ENCODE measurements at regions not wholly inside any gene's neighbourhood (a gene's known extent, or its start where the extent isn't known, plus 50 kb on each side); places are given as distances from the start of the nearest gene placed in this dataset.
"Not testable (repeated sequence)": the region's sequence is repeated elsewhere in the genome, so short reads cannot be mapped to it uniquely, and the experiment has no call there.

DNA sequence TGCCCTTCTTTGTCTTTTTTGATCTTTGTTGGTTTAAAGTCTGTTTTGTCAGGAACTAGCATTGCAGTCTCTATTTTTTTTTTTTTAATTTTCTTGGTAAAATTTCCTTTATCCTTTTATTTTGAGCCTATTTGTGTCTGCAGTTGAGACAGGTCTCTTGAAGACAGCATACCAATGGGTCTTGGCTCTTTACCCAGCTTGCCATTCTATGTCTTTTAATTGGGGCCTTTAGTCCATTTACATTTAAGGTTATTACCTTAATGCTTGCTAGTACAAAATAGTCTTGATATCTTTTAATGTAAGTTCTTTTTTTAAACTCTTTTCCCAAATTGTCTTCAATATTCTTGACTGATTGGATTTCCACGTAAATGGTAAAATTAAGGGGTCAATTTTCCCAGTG is 398.3 kb upstream of the CHRM2 start:
- no peaks in the 10 kb centered on the region for H3K27me3 Mint-ChIP-seq
- H3K9me3 Mint-ChIP-seq: peaks cover 13 to 59% (median 21%) of the 10 kb centered on the region in 11 donors
- Histone ChIP-seq H3K4me3 (ENCODE audit: low read length) (no peak overlapping the region), H3K4me1 (ENCODE audit: control insufficient read depth in 2 of 2, insufficient read depth in 2 of 2, low read length in 2 of 2) (no peaks in the 10 kb centered on the region), H3K27me3 (ENCODE audit: control insufficient read depth in 2 of 2, insufficient read depth in 2 of 2, low read length in 2 of 2) (no peaks in the 10 kb centered on the region), H3K27ac (ENCODE audit: low read depth, low read length) (no peak overlapping the region), H3K9me3 (ENCODE audit: control insufficient read depth in 2 of 3, low read length in 3 of 3) (peaks cover 0 to 3% (median 0%) of the 10 kb centered on the region in 3 experiments), H3K36me3 (ENCODE audit: control insufficient read depth in 2 of 3, insufficient read depth in 3 of 3, low read length in 3 of 3) (no peaks in the 10 kb centered on the region)
- ChIA-PET POLR2A (no interaction called here), CTCF (no interaction called here)
- no peak for ATAC-seq
- H3K4me3 Mint-ChIP-seq: no peak overlapping the region
- H3K36me3 Mint-ChIP-seq: peaks cover 0 to 4% (median 0%) of the 10 kb centered on the region in 5 donors
- H3K4me1 Mint-ChIP-seq: no peaks in the 10 kb centered on the region
- DNase-seq: no peak
- H3K27ac Mint-ChIP-seq: no peak overlapping the region
- intact Hi-C loops (cut with micrococcal nuclease): no loop called here

- H3K9me3 Mint-ChIP-seq: peaks cover 3 to 24% (median 13%) of the 10 kb centered on the region in 11 donors
- DNase-seq (no peak), ATAC-seq (no peak)
- H3K4me1 Mint-ChIP-seq: no peaks in the 10 kb centered on the region
- intact Hi-C loops (cut with micrococcal nuclease): no loop called here
- no peaks in the 10 kb centered on the region for H3K36me3 Mint-ChIP-seq
- POLR2A ChIA-PET: no interaction called here
- no peaks in the 10 kb centered on the region for H3K36me3 ChIP-seq (ENCODE audit: control insufficient read depth in 2 of 3, insufficient read depth in 3 of 3, low read length in 3 of 3)
- no peaks in the 10 kb centered on the region for H3K27me3 Mint-ChIP-seq
- no peaks in the 10 kb centered on the region for H3K27me3 ChIP-seq (ENCODE audit: control insufficient read depth in 2 of 2, insufficient read depth in 2 of 2, low read length in 2 of 2)
- H3K27ac Mint-ChIP-seq: no peak overlapping the region
- peak overlapping the region in 1 of 10 donors; percentile 37 for H3K4me3 Mint-ChIP-seq
- H3K4me1 ChIP-seq (ENCODE audit: control insufficient read depth in 2 of 2, insufficient read depth in 2 of 2, low read length in 2 of 2): no peaks in the 10 kb centered on the region
- no peak overlapping the region for H3K4me3 ChIP-seq (ENCODE audit: low read length)
- CTCF ChIA-PET: no interaction called here
- no peaks in the 10 kb centered on the region for H3K9me3 ChIP-seq (ENCODE audit: control insufficient read depth in 2 of 3, low read length in 3 of 3)
- H3K27ac ChIP-seq (ENCODE audit: low read depth, low read length): no peak overlapping the region
Observed at GRCh38 chr7:136452949-136453348, 415.5 kb upstream of the CHRM2 start.

DNA sequence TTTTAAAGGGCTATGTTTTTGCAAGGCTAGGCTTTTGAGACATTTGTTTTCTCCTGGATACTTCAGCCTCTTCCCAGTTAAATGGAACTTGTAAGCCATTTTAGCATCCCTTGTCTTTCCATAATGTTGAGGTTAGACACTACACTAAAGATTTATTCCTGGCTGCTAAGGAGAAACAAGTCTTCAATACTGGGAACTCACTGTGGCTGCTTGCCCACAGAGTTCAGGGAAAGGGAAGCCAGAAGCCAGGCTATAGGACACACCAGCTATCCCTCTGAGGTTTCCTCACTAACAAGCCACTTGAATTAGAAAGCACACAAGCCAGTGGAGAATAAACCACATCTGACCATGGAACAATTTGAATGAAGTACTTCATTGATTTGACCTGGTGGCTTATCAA is 421.7 kb upstream of the CHRM2 start:
- H3K27ac ChIP-seq (ENCODE audit: low read depth, low read length): no peak overlapping the region
- H3K9me3 Mint-ChIP-seq: peaks cover 3 to 13% (median 10%) of the 10 kb centered on the region in 11 donors
- H3K27me3 ChIP-seq (ENCODE audit: control insufficient read depth in 2 of 2, insufficient read depth in 2 of 2, low read length in 2 of 2): no peaks in the 10 kb centered on the region
- H3K9me3 ChIP-seq (ENCODE audit: control insufficient read depth in 2 of 3, low read length in 3 of 3): no peaks in the 10 kb centered on the region
- no peak overlapping the region for H3K4me3 Mint-ChIP-seq
- DNase-seq (no peak), ATAC-seq (no peak)
- intact Hi-C loops (cut with micrococcal nuclease): no loop called here
- no peaks in the 10 kb centered on the region for H3K27me3 Mint-ChIP-seq
- H3K36me3 Mint-ChIP-seq: no peaks in the 10 kb centered on the region
- no peaks in the 10 kb centered on the region for H3K36me3 ChIP-seq (ENCODE audit: control insufficient read depth in 2 of 3, insufficient read depth in 3 of 3, low read length in 3 of 3)
- no peaks in the 10 kb centered on the region for H3K4me1 ChIP-seq (ENCODE audit: control insufficient read depth in 2 of 2, insufficient read depth in 2 of 2, low read length in 2 of 2)
- H3K4me3 ChIP-seq (ENCODE audit: low read length): no peak overlapping the region
- no peak overlapping the region for H3K27ac Mint-ChIP-seq
- ChIA-PET CTCF (no interaction called here), POLR2A (no interaction called here)
- H3K4me1 Mint-ChIP-seq: no peaks in the 10 kb centered on the region

DNA sequence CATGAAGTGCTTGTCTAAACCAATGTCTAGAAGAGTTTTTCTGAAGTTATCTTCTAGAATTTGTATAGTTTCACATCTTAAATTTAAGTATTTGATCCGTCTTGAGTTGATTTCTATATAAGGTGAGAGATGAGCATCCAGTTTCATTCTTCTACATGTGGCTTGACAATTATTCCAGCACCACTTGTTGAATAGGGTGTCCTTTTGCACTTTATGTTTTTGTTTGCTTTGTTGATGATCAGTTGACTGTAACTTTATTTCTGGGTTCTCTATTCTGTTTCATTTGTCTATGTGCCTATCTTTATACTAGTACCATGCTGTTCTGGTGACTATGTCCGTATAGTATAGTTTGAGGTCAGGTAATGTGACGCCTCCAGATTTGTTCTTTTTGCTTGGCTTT is 426.6 kb upstream of the CHRM2 start:
- Mint-ChIP-seq H3K27me3 (no peaks in the 10 kb centered on the region), H3K4me1 (no peaks in the 10 kb centered on the region), H3K9me3 (peaks cover 0 to 40% (median 9%) of the 10 kb centered on the region in 11 donors), H3K36me3 (no peaks in the 10 kb centered on the region), H3K4me3 (no peak overlapping the region), H3K27ac (no peak overlapping the region)
- Histone ChIP-seq H3K9me3 (ENCODE audit: control insufficient read depth in 2 of 3, low read length in 3 of 3) (no peaks in the 10 kb centered on the region), H3K27me3 (ENCODE audit: control insufficient read depth in 2 of 2, insufficient read depth in 2 of 2, low read length in 2 of 2) (no peaks in the 10 kb centered on the region), H3K4me3 (ENCODE audit: low read length) (no peak overlapping the region), H3K36me3 (ENCODE audit: control insufficient read depth in 2 of 3, insufficient read depth in 3 of 3, low read length in 3 of 3) (no peaks in the 10 kb centered on the region), H3K4me1 (ENCODE audit: control insufficient read depth in 2 of 2, insufficient read depth in 2 of 2, low read length in 2 of 2) (no peaks in the 10 kb centered on the region), H3K27ac (ENCODE audit: low read depth, low read length) (no peak overlapping the region)
- intact Hi-C loops (cut with micrococcal nuclease): no loop called here
- ChIA-PET CTCF (no interaction called here), POLR2A (no interaction called here)
- no peak for ATAC-seq
- DNase-seq: no peak

- H3K4me1 ChIP-seq (ENCODE audit: control insufficient read depth in 2 of 2, insufficient read depth in 2 of 2, low read length in 2 of 2); intact Hi-C loops (cut with micrococcal nuclease); H3K4me3 Mint-ChIP-seq; H3K27ac Mint-ChIP-seq; H3K27me3 ChIP-seq (ENCODE audit: control insufficient read depth in 2 of 2, insufficient read depth in 2 of 2, low read length in 2 of 2); CTCF ChIA-PET; H3K4me3 ChIP-seq (ENCODE audit: low read length); ATAC-seq; H3K27ac ChIP-seq (ENCODE audit: low read depth, low read length); DNase-seq; H3K4me1 Mint-ChIP-seq; H3K27me3 Mint-ChIP-seq; H3K36me3 Mint-ChIP-seq; H3K36me3 ChIP-seq (ENCODE audit: control insufficient read depth in 2 of 3, insufficient read depth in 3 of 3, low read length in 3 of 3); POLR2A ChIA-PET; H3K9me3 ChIP-seq (ENCODE audit: control insufficient read depth in 2 of 3, low read length in 3 of 3): not testable (repeated sequence)
- peaks cover 0 to 34% (median 4%) of the 10 kb centered on the region in 11 donors for H3K9me3 Mint-ChIP-seq
Observed at GRCh38 chr7:136431736-136432135, 436.7 kb upstream of the CHRM2 start.

DNA sequence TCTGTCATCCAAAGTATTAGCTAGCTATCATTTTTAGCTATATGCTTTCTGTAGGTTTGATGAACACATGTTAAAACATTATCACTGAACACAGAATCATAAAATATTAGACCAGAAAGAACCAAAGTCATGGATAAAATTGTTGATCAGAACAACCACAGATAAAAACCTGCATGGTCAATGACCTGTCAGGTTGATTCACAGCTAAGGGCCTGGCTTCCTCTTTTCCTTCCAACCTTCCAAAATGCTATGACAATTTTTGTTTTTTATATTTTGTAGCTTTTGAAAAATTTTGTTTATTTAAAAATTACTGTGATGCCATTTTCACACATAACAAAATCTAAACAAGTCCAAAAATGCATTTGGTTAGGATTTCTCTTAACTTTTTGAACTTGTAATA is 444.4 kb upstream of the CHRM2 start:
- peaks cover 0 to 9% (median 0%) of the 10 kb centered on the region in 5 donors for H3K36me3 Mint-ChIP-seq
- Histone ChIP-seq H3K27ac (ENCODE audit: low read depth, low read length) (no peak overlapping the region), H3K4me1 (ENCODE audit: control insufficient read depth in 2 of 2, insufficient read depth in 2 of 2, low read length in 2 of 2) (no peaks in the 10 kb centered on the region), H3K4me3 (ENCODE audit: low read length) (no peak overlapping the region), H3K36me3 (ENCODE audit: control insufficient read depth in 2 of 3, insufficient read depth in 3 of 3, low read length in 3 of 3) (no peaks in the 10 kb centered on the region), H3K9me3 (ENCODE audit: control insufficient read depth in 2 of 3, low read length in 3 of 3) (no peaks in the 10 kb centered on the region), H3K27me3 (ENCODE audit: control insufficient read depth in 2 of 2, insufficient read depth in 2 of 2, low read length in 2 of 2) (no peaks in the 10 kb centered on the region)
- CTCF ChIA-PET: no interaction called here
- H3K9me3 Mint-ChIP-seq: peaks cover 0 to 18% (median 9%) of the 10 kb centered on the region in 11 donors
- no peaks in the 10 kb centered on the region for H3K4me1 Mint-ChIP-seq
- H3K27ac Mint-ChIP-seq: no peak overlapping the region
- ATAC-seq: no peak
- H3K27me3 Mint-ChIP-seq: no peaks in the 10 kb centered on the region
- intact Hi-C loops (cut with micrococcal nuclease): no loop called here
- POLR2A ChIA-PET: no interaction called here
- no peak for DNase-seq
- no peak overlapping the region for H3K4me3 Mint-ChIP-seq

GRCh38 chr7:136419740-136420139 is 442.6 kb upstream of the MTPN start:
- H3K4me3 ChIP-seq (ENCODE audit: low read length); DNase-seq; H3K27ac ChIP-seq (ENCODE audit: low read depth, low read length); H3K27me3 ChIP-seq (ENCODE audit: control insufficient read depth in 2 of 2, insufficient read depth in 2 of 2, low read length in 2 of 2); POLR2A ChIA-PET; H3K4me1 Mint-ChIP-seq; H3K4me1 ChIP-seq (ENCODE audit: control insufficient read depth in 2 of 2, insufficient read depth in 2 of 2, low read length in 2 of 2); H3K27ac Mint-ChIP-seq; H3K9me3 ChIP-seq (ENCODE audit: control insufficient read depth in 2 of 3, low read length in 3 of 3); H3K36me3 Mint-ChIP-seq; ATAC-seq; CTCF ChIA-PET; intact Hi-C loops (cut with micrococcal nuclease); H3K27me3 Mint-ChIP-seq; H3K36me3 ChIP-seq (ENCODE audit: control insufficient read depth in 2 of 3, insufficient read depth in 3 of 3, low read length in 3 of 3); H3K4me3 Mint-ChIP-seq: not testable (repeated sequence)
- peaks cover 0 to 18% (median 9%) of the 10 kb centered on the region in 11 donors for H3K9me3 Mint-ChIP-seq
